ENCODE measurements at regions not wholly inside any gene's neighbourhood (a gene's known extent, or its start where the extent isn't known, plus 50 kb on each side); places are given as distances from the start of the nearest gene placed in this dataset.
A peak's percentile ranks its signal among the peaks of the same experiment; 100 is the strongest.

DNA sequence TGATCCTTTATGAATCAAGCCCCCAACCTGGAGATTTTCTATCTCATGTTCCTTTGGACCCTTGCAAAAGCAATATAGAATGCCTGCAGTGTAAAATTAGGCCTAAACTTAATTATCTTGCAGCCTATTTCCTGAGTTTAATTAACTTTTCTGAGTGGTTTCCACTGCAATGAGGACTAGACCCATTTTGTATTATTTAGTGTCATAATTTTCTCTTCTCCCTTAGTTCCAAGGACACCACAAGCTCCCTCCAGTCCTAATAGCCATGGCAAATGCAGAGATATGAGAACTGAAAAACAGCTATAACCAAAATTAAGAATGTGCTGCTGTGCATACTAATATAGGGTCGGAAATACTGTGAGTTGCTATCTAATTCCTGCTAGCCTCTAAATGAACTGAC is 90.9 kb upstream of the GRAMD2B start:
- 95 to 96% methylated on average over 1 of the region's 1 CpG for WGBS, 2 donors
- Histone ChIP-seq H3K27ac (ENCODE audit: low read depth in 1 of 2, low read length in 1 of 2) (no peak overlapping the region), H3K9ac (ENCODE audit: insufficient read depth in 1 of 2, low read length in 2 of 2) (no peak overlapping the region), H3K4me1 (ENCODE audit: control insufficient read depth in 5 of 5, insufficient read depth in 5 of 5, low read length in 5 of 5) (peaks cover 0 to 15% (median 0%) of the 10 kb centered on the region in 5 donors), H3K4me3 (no peak overlapping the region), H3K9me3 (ENCODE audit: control insufficient read depth in 4 of 4, insufficient read depth in 3 of 4, low read length in 3 of 4) (no peaks in the 10 kb centered on the region), H3K27me3 (ENCODE audit: control insufficient read depth in 3 of 3, insufficient read depth in 3 of 3, low read length in 2 of 3) (no peaks in the 10 kb centered on the region), H3K36me3 (ENCODE audit: control insufficient read depth in 4 of 4, insufficient read depth in 4 of 4, low read length in 4 of 4) (no peaks in the 10 kb centered on the region)
- no peak for DNase-seq
- no peak for ATAC-seq (ENCODE audit: insufficient read depth, low FRiP score)
- TF ChIP-seq, protein P1, sequence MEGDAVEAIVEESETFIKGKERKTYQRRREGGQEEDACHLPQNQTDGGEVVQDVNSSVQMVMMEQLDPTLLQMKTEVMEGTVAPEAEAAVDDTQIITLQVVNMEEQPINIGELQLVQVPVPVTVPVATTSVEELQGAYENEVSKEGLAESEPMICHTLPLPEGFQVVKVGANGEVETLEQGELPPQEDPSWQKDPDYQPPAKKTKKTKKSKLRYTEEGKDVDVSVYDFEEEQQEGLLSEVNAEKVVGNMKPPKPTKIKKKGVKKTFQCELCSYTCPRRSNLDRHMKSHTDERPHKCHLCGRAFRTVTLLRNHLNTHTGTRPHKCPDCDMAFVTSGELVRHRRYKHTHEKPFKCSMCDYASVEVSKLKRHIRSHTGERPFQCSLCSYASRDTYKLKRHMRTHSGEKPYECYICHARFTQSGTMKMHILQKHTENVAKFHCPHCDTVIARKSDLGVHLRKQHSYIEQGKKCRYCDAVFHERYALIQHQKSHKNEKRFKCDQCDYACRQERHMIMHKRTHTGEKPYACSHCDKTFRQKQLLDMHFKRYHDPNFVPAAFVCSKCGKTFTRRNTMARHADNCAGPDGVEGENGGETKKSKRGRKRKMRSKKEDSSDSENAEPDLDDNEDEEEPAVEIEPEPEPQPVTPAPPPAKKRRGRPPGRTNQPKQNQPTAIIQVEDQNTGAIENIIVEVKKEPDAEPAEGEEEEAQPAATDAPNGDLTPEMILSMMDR (IDR thresholded peaks at IDR 0.05; ENCODE audit: control extremely low read depth, extremely low read depth): no peak

DNA sequence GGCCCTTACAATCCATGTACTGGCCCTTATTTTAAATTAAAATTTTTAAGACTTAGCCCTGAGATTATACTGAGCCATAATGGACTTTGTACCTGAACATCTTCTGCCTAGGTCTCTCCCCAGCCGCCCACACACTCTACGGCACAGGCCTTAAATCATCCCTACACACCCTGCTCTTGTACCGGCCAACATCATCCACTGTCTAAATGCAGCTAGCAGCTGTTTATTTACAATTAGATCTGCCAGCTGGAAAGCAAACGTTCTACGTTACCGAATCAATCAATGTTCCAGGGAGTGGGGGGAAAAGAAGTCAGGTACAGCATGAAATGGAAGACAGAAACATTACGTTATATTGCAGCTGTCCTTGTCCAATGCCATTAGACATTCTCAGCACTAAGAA is 88.4 kb upstream of the GRAMD2B start:
- 80 to 83% methylated on average over 7 of the region's 7 CpGs for WGBS, 2 donors

DNA sequence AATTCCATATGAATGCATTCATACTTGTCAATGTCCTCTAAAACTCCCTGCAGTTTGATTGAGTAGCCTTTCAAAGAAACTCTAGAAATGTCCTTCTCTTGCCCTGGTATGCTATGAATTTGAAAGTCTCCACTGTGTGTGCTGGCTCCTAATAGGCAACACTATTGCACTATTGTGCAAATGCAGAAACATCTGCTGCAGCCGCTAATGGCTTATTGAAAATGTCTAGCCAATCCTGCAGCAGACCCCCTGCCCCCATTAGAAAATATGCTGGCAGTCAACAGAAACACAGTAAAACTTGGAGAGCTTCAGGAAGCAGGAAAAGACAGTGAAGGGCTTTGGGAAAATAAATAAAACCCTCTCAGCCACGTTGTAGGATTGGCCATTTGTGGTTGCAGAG is 87.3 kb upstream of the GRAMD2B start:
- ATAC-seq (ENCODE audit: insufficient read depth, low FRiP score): no peak
- H3K27me3 ChIP-seq (ENCODE audit: control insufficient read depth in 3 of 3, insufficient read depth in 3 of 3, low read length in 2 of 3): no peaks in the 10 kb centered on the region
- 41 to 47% methylated on average over 2 of the region's 2 CpGs for WGBS, 2 donors
- TF ChIP-seq, protein P1 (IDR thresholded peaks at IDR 0.05; ENCODE audit: control extremely low read depth, extremely low read depth): no peak
- peaks cover 0 to 15% (median 0%) of the 10 kb centered on the region in 5 donors for H3K4me1 ChIP-seq (ENCODE audit: control insufficient read depth in 5 of 5, insufficient read depth in 5 of 5, low read length in 5 of 5)
- no peaks in the 10 kb centered on the region for H3K36me3 ChIP-seq (ENCODE audit: control insufficient read depth in 4 of 4, insufficient read depth in 4 of 4, low read length in 4 of 4)
- no peak overlapping the region for H3K27ac ChIP-seq (ENCODE audit: low read depth in 1 of 2, low read length in 1 of 2)
- no peak overlapping the region for H3K4me3 ChIP-seq
- peak; percentile 88 to 95 (median 94) for DNase-seq
- H3K9ac ChIP-seq (ENCODE audit: insufficient read depth in 1 of 2, low read length in 2 of 2): no peak overlapping the region
- H3K9me3 ChIP-seq (ENCODE audit: control insufficient read depth in 4 of 4, insufficient read depth in 3 of 4, low read length in 3 of 4): no peaks in the 10 kb centered on the region

More for the DNA sequence above, 88.4 kb upstream of the GRAMD2B start:
- no peak overlapping the region for H3K9ac ChIP-seq (ENCODE audit: insufficient read depth in 1 of 2, low read length in 2 of 2)
- peaks cover 0 to 15% (median 0%) of the 10 kb centered on the region in 5 donors for H3K4me1 ChIP-seq (ENCODE audit: control insufficient read depth in 5 of 5, insufficient read depth in 5 of 5, low read length in 5 of 5)
- H3K4me3 ChIP-seq: no peak overlapping the region
- no peaks in the 10 kb centered on the region for H3K9me3 ChIP-seq (ENCODE audit: control insufficient read depth in 4 of 4, insufficient read depth in 3 of 4, low read length in 3 of 4)
- TF ChIP-seq, protein P1 (IDR thresholded peaks at IDR 0.05; ENCODE audit: control extremely low read depth, extremely low read depth): no peak
- peak in 1 of 3 donors; percentile 59 for DNase-seq
- no peaks in the 10 kb centered on the region for H3K36me3 ChIP-seq (ENCODE audit: control insufficient read depth in 4 of 4, insufficient read depth in 4 of 4, low read length in 4 of 4)
- no peak overlapping the region for H3K27ac ChIP-seq (ENCODE audit: low read depth in 1 of 2, low read length in 1 of 2)
- no peak for ATAC-seq (ENCODE audit: insufficient read depth, low FRiP score)
- no peaks in the 10 kb centered on the region for H3K27me3 ChIP-seq (ENCODE audit: control insufficient read depth in 3 of 3, insufficient read depth in 3 of 3, low read length in 2 of 3)

DNA sequence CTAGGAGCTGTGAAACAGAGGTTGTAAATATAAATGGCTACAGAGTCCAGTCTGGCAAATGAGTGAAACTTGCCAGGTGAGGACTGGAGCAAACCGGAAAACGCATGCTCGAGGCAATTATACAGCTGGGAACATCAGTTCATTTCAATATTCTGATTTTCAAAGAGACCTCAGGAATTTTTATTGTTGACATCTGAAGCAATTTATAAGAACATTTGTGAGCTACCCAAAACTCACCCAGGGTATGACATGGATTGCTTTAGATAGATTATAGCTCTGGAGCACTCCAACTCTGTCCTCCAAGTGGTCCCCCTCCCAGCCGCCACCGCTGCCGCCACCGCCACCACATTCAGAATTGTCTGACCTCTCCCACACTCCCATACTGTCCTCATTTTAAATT is 84.6 kb upstream of the GRAMD2B start:
- ATAC-seq (ENCODE audit: insufficient read depth, low FRiP score) (no peak), DNase-seq (no peak)
- Histone ChIP-seq H3K4me3 (no peak overlapping the region), H3K9ac (ENCODE audit: insufficient read depth in 1 of 2, low read length in 2 of 2) (no peak overlapping the region), H3K36me3 (ENCODE audit: control insufficient read depth in 4 of 4, insufficient read depth in 4 of 4, low read length in 4 of 4) (no peaks in the 10 kb centered on the region), H3K9me3 (ENCODE audit: control insufficient read depth in 4 of 4, insufficient read depth in 3 of 4, low read length in 3 of 4) (no peaks in the 10 kb centered on the region), H3K27me3 (ENCODE audit: control insufficient read depth in 3 of 3, insufficient read depth in 3 of 3, low read length in 2 of 3) (no peaks in the 10 kb centered on the region), H3K4me1 (ENCODE audit: control insufficient read depth in 5 of 5, insufficient read depth in 5 of 5, low read length in 5 of 5) (peaks cover 0 to 15% (median 0%) of the 10 kb centered on the region in 5 donors), H3K27ac (ENCODE audit: low read depth in 1 of 2, low read length in 1 of 2) (no peak overlapping the region)
- TF ChIP-seq, protein P1 (IDR thresholded peaks at IDR 0.05; ENCODE audit: control extremely low read depth, extremely low read depth): no peak
- WGBS, 2 donors: 76 to 87% methylated on average over 7 of the region's 7 CpGs

All from lung (tissue), 11 donors.